ENCODE measurements at regions not wholly inside any gene's neighbourhood (a gene's known extent, or its start where the extent isn't known, plus 50 kb on each side); places are given as distances from the start of the nearest gene placed in this dataset.

GRCh38 chr1:57770772-57771171, 346.9 kb upstream of the DAB1 start:
- DNase-seq (ENCODE audit: extremely low read depth, low read depth) = no peak
- no peak overlapping the region for H3K4me3 ChIP-seq (replicated peaks; ENCODE audit: low read depth, low read length)
- peak; percentile 13 for TF ChIP-seq CTCF (IDR thresholded peaks at IDR 0.05; ENCODE audit: low read depth, low read length, missing control alignments)

GRCh38 chr1:57770236-57770635, 346.4 kb upstream of the DAB1 start:
- DNase-seq (ENCODE audit: extremely low read depth, low read depth) = no peak
- no peak overlapping the region for H3K4me3 ChIP-seq (replicated peaks; ENCODE audit: low read depth, low read length)
- no peak for TF ChIP-seq CTCF (IDR thresholded peaks at IDR 0.05; ENCODE audit: low read depth, low read length, missing control alignments)

GRCh38 chr1:57761628-57762027, 337.8 kb upstream of the DAB1 start:
- H3K4me3 ChIP-seq (replicated peaks; ENCODE audit: low read depth, low read length) = no peak overlapping the region
- DNase-seq (ENCODE audit: extremely low read depth, low read depth) = no peak
- TF ChIP-seq CTCF (IDR thresholded peaks at IDR 0.05; ENCODE audit: low read depth, low read length, missing control alignments) = no peak

- no peak for DNase-seq (ENCODE audit: extremely low read depth, low read depth)
- no peak for TF ChIP-seq CTCF (IDR thresholded peaks at IDR 0.05; ENCODE audit: low read depth, low read length, missing control alignments)
- H3K4me3 ChIP-seq (replicated peaks; ENCODE audit: low read depth, low read length) = no peak overlapping the region
These were observed 329.0 kb upstream of the DAB1 start for GRCh38 chr1:57752843-57753242.

GRCh38 chr1:57748719-57749118, 324.9 kb upstream of the DAB1 start:
- no peak overlapping the region for H3K4me3 ChIP-seq (replicated peaks; ENCODE audit: low read depth, low read length)
- DNase-seq (ENCODE audit: extremely low read depth, low read depth) = no peak
- TF ChIP-seq CTCF (IDR thresholded peaks at IDR 0.05; ENCODE audit: low read depth, low read length, missing control alignments) = no peak

GRCh38 chr1:57747818-57748217, 324.0 kb upstream of the DAB1 start:
- no peak for TF ChIP-seq CTCF (IDR thresholded peaks at IDR 0.05; ENCODE audit: low read depth, low read length, missing control alignments)
- no peak overlapping the region for H3K4me3 ChIP-seq (replicated peaks; ENCODE audit: low read depth, low read length)
- DNase-seq (ENCODE audit: extremely low read depth, low read depth) = no peak

GRCh38 chr1:57741521-57741920, 317.7 kb upstream of the DAB1 start:
- no peak for TF ChIP-seq CTCF (IDR thresholded peaks at IDR 0.05; ENCODE audit: low read depth, low read length, missing control alignments)
- H3K4me3 ChIP-seq (replicated peaks; ENCODE audit: low read depth, low read length) = no peak overlapping the region
- no peak for DNase-seq (ENCODE audit: extremely low read depth, low read depth)

Measured in HFF-Myc (cell line).